ENCODE measurements at regions not wholly inside any gene's neighbourhood (a gene's known extent, or its start where the extent isn't known, plus 50 kb on each side); places are given as distances from the start of the nearest gene placed in this dataset.
"Not testable (repeated sequence)": the region's sequence is repeated elsewhere in the genome, so short reads cannot be mapped to it uniquely, and the experiment has no call there.

DNA sequence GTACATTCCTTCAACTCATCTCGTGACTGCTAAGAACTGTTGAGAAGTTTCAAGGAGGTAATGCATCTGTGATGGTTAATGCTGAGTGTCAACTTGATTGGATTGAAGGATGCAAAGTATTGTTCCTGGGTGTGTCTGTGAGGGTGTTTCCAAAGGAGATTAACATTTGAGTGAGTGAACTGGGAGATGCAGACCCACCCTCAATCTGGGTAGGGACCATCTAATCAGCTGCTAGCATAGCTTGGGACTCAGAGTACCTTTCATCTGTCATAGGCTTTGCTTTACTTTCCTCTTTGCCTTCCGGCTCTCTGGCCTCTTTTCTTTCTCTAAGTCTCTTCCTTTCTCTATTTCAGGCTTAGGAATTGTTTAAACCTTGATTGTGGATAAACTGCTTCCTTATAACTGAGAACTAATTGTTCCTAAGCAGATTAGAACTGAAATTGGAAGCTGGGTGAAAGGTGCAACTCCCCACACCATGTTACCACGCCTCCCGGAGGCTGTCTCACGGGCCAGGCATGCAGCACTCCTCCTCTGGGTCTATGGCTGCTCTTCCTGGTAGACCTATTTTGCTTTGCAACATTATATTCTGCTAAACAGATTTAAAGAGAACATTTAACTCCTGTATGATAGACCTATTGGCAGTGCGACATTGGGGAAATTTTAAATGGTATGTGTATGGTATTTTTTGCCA, 298.2 kb downstream of the CCSER2 start:
- FAIRE-seq (no peak), ATAC-seq (no peak), DNase-seq (no peak)
- H3K9me3 ChIP-seq, result no peaks in the 10 kb centered on the region
- no peak overlapping the region for H3K4me3 ChIP-seq
- no peaks in the 10 kb centered on the region for H3K27me3 ChIP-seq
- no peaks in the 10 kb centered on the region for H3K4me1 ChIP-seq
- 60 to 77% methylated on average over 6 of the region's 6 CpGs for WGBS, 2 donors
- TF ChIP-seq, protein P1, sequence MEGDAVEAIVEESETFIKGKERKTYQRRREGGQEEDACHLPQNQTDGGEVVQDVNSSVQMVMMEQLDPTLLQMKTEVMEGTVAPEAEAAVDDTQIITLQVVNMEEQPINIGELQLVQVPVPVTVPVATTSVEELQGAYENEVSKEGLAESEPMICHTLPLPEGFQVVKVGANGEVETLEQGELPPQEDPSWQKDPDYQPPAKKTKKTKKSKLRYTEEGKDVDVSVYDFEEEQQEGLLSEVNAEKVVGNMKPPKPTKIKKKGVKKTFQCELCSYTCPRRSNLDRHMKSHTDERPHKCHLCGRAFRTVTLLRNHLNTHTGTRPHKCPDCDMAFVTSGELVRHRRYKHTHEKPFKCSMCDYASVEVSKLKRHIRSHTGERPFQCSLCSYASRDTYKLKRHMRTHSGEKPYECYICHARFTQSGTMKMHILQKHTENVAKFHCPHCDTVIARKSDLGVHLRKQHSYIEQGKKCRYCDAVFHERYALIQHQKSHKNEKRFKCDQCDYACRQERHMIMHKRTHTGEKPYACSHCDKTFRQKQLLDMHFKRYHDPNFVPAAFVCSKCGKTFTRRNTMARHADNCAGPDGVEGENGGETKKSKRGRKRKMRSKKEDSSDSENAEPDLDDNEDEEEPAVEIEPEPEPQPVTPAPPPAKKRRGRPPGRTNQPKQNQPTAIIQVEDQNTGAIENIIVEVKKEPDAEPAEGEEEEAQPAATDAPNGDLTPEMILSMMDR (IDR thresholded peaks at IDR 0.05), result no peak
- intact Hi-C loops (cut with DNase I), result no loop called here
- H3K27ac ChIP-seq, result no peak overlapping the region
- no peaks in the 10 kb centered on the region for H3K36me3 ChIP-seq

DNA sequence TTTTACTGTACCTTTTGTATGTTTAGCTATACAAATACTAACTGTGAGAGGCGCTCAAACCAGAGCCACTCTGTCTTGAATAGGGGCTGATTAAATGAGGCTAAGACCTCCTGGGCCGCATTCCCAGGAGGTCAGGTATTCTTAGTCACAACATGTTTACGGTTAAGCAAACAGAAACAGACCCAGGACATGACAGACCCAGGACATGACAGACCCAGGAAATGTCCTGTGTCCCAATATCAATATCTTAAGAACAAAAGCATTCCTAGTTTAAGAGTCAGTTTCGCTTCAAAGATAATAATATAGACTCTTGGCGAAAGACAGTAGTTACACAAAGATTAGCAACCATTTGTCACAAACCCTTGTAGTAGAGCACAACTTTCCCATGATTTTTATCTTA, 304.5 kb downstream of the CCSER2 start:
- ATAC-seq, result no peak
- Histone ChIP-seq H3K27me3 (no peaks in the 10 kb centered on the region), H3K36me3 (no peaks in the 10 kb centered on the region), H3K4me3 (no peak overlapping the region), H3K4me1 (no peaks in the 10 kb centered on the region), H3K27ac (no peak overlapping the region), H3K9me3 (no peaks in the 10 kb centered on the region)
- intact Hi-C loops (cut with DNase I), result no loop called here
- TF ChIP-seq, protein P1 (IDR thresholded peaks at IDR 0.05), result no peak
- no peak for DNase-seq
- FAIRE-seq, result no peak
- WGBS, 2 donors, result 77 to 78% methylated on average over 5 of the region's 5 CpGs

DNA sequence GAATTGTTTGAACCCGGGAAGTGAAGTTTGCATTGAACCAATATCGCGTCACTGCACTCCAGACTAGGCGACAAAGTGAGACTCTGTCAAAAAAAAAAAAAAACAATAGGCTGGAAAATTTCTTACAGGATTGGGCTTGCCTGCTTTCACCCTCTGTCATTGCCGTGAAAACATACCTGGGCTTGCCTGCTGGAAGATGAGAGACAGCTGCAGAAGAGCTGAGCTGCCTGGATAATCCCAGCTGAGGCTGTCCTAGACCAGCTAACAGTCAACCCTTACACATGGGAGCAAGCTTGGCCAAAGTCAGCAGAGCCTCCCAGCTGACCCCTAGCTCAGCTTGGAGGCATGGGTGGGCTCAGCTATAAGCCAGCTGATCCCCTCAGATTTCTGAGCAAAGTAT, 306.2 kb downstream of the CCSER2 start:
- no peak for FAIRE-seq
- intact Hi-C loops (cut with DNase I), result no loop called here
- TF ChIP-seq, protein P1 (IDR thresholded peaks at IDR 0.05), result no peak
- Histone ChIP-seq H3K4me1 (no peaks in the 10 kb centered on the region), H3K36me3 (no peaks in the 10 kb centered on the region), H3K27me3 (no peaks in the 10 kb centered on the region), H3K4me3 (no peak overlapping the region), H3K9me3 (no peaks in the 10 kb centered on the region), H3K27ac (no peak overlapping the region)
- no peak for ATAC-seq
- 77 to 91% methylated on average over 5 of the region's 5 CpGs for WGBS, 2 donors
- no peak for DNase-seq

DNA sequence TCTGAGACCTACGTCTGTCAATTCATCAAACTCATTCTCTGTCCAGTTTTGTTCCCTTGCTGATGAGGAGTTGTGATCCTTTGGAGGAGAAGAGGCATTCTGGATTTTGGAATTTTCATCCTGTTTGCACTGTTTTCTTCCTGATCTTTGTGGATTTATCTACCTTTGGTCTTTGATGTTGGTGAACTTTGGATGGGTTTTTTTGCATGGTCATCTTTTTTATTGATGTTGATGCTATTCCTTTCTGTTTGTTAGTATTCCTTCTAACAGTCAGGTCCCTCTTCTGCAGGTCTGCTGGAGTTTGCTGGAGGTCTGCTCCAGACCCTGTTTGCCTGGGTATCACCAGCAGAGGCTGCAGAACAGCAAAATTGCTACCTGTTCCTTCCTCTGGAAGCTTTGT, 322.2 kb downstream of the CCSER2 start:
- H3K36me3 ChIP-seq; H3K4me3 ChIP-seq; H3K4me1 ChIP-seq; intact Hi-C loops (cut with DNase I); DNase-seq; H3K27ac ChIP-seq; ATAC-seq; H3K9me3 ChIP-seq; H3K27me3 ChIP-seq; FAIRE-seq: not testable (repeated sequence)
- 40 to 52% methylated on average over 1 of the region's 1 CpG for WGBS, 2 donors

DNA sequence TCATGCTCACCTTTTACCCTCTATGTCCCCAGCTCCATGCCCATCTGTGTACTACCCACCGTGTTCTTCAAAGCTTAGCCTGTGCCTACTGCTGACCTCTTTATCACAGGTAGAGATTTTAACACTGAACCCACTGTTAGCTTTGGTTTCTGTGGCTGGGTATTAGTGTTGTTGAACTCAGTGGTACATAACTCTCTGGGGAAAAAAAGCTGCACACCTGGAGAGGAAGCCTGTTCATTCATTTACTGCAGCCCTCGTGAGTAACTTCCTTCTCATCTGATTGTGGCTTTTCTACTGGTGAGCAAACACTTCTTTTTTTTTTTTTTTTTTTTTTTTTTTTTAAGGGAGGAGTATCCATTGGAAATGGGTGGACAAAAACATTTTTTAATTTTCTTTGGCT, 326.3 kb downstream of the CCSER2 start:
- no peak for FAIRE-seq
- WGBS, 2 donors, result 27 to 35% methylated on average over 2 of the region's 2 CpGs
- intact Hi-C loops (cut with DNase I), result no loop called here

More for the DNA sequence above, 326.3 kb downstream of the CCSER2 start:
- ATAC-seq (no peak), DNase-seq (no peak)
- no peaks in the 10 kb centered on the region for H3K27me3 ChIP-seq
- H3K27ac ChIP-seq, result no peak overlapping the region
- TF ChIP-seq, protein P1 (IDR thresholded peaks at IDR 0.05), result no peak
- H3K9me3 ChIP-seq, result no peaks in the 10 kb centered on the region
- no peaks in the 10 kb centered on the region for H3K36me3 ChIP-seq
- H3K4me3 ChIP-seq, result no peak overlapping the region
- H3K4me1 ChIP-seq, result no peaks in the 10 kb centered on the region
